ENCODE measurements at regions not wholly inside any gene's neighbourhood (a gene's known extent, or its start where the extent isn't known, plus 50 kb on each side); places are given as distances from the start of the nearest gene placed in this dataset.

DNA sequence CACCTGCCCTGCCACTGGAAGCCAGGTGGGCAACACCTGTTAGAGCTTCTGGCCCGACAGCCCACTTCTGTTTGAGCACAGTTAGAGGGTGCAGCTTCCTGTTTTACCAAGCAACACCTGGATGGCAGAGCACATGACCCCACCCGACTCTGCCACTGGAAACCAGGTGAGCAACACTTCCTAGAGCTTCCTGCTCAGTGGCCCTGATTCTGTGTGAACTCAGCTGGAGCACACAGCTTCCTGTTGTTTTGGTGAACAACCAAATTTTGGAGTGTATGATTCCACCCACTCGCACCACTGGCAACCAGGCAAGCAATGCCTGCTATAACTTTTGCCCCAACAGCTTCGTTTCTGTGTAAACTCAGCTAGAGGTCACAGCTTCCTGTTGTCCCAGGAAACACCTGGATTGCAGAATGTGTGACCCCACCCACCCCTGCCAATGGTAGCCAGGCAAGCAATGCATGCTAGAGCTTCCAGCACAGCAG is 163.8 kb upstream of the KLF8 start:
- TF ChIP-seq, protein P1, sequence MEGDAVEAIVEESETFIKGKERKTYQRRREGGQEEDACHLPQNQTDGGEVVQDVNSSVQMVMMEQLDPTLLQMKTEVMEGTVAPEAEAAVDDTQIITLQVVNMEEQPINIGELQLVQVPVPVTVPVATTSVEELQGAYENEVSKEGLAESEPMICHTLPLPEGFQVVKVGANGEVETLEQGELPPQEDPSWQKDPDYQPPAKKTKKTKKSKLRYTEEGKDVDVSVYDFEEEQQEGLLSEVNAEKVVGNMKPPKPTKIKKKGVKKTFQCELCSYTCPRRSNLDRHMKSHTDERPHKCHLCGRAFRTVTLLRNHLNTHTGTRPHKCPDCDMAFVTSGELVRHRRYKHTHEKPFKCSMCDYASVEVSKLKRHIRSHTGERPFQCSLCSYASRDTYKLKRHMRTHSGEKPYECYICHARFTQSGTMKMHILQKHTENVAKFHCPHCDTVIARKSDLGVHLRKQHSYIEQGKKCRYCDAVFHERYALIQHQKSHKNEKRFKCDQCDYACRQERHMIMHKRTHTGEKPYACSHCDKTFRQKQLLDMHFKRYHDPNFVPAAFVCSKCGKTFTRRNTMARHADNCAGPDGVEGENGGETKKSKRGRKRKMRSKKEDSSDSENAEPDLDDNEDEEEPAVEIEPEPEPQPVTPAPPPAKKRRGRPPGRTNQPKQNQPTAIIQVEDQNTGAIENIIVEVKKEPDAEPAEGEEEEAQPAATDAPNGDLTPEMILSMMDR (IDR thresholded peaks at IDR 0.05; ENCODE audit: control extremely low read depth, extremely low read depth, low read depth, missing control alignments) = no peak
- ChIA-PET CTCF (interaction anchor here (1.0 kb wide), 1 partner anchor 160 kb away, joined by 3 read pairs; no protein-coding TSS in a partner anchor), POLR2A (no interaction called here)
- DNase-seq (ENCODE audit: extremely low spot score) = no peak

GRCh38 chrX:56069299-56069931 is 162.7 kb upstream of the KLF8 start:
- DNase-seq (ENCODE audit: extremely low spot score) = no peak
- ChIA-PET CTCF (no interaction called here), POLR2A (no interaction called here)
- TF ChIP-seq, protein P1 (IDR thresholded peaks at IDR 0.05; ENCODE audit: control extremely low read depth, extremely low read depth, low read depth, missing control alignments) = no peak

DNA sequence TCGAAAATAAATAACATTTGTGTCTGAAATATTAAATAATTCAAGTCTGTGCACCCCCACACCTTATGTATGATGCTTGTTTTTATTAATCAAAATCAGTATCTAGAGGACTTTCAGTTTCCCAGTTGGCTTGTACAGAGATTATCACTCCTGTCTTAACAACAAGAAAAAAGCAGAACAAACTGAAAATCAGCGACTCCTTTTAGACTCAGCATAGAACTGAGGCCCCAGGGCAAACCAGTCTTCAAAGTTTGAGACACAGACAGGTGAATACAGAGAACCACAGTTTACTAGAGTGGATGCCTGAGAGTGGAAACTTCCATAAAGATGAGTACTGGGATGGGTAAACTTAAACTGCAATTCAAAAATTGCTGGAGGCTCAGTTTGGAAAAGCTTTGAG is 142.8 kb upstream of the KLF8 start:
- DNase-seq (ENCODE audit: extremely low spot score) = no peak
- TF ChIP-seq, protein P1 (IDR thresholded peaks at IDR 0.05; ENCODE audit: control extremely low read depth, extremely low read depth, low read depth, missing control alignments) = no peak
- POLR2A ChIA-PET = no interaction called here
- CTCF ChIA-PET = no interaction called here

DNA sequence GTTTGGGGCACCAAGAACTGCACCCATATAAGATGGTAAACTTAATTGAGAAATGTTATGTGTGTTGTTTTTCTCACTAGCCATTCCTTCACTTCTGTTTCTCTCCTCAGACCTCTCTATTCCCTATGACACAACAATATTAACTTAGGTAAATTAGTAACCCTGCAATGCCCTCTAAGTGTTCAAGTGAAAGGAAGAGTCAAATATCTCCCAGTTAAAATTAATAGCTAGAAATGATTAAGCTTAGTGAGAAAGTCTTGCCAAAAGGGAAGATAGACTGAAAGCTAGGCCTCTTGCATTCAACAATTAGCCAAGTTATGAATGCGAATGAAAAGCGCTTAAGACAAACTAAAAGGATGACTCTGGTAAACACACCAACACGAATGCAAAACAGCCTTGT is 132.9 kb upstream of the KLF8 start:
- ChIA-PET CTCF (no interaction called here), POLR2A (no interaction called here)
- TF ChIP-seq, protein P1 (IDR thresholded peaks at IDR 0.05; ENCODE audit: control extremely low read depth, extremely low read depth, low read depth, missing control alignments) = no peak
- DNase-seq (ENCODE audit: extremely low spot score) = no peak

GRCh38 chrX:56107320-56107719 is 124.8 kb upstream of the KLF8 start:
- TF ChIP-seq, protein P1 (IDR thresholded peaks at IDR 0.05; ENCODE audit: control extremely low read depth, extremely low read depth, low read depth, missing control alignments) = no peak
- ChIA-PET POLR2A (no interaction called here), CTCF (no interaction called here)
- DNase-seq (ENCODE audit: extremely low spot score) = no peak

GRCh38 chrX:56113785-56114436 is 118.2 kb upstream of the KLF8 start:
- ChIA-PET CTCF (no interaction called here), POLR2A (no interaction called here)
- DNase-seq (ENCODE audit: extremely low spot score) = no peak
- TF ChIP-seq, protein P1 (IDR thresholded peaks at IDR 0.05; ENCODE audit: control extremely low read depth, extremely low read depth, low read depth, missing control alignments) = no peak
